GM12878 (cell line): ENCODE measurements at regions not wholly inside any gene's neighbourhood (a gene's known extent, or its start where the extent isn't known, plus 50 kb on each side); places are given as distances from the start of the nearest gene placed in this dataset.

Source experiments
- ATAC-seq: fragments of 200-7000 bp; cut with Tn5 transposase; 3 replicates; pipeline ENCODE4 v1.9.1; 2020; ENCODE audit warnings: mild to moderate bottlenecking, moderate library complexity
- BruUV-seq: library from RNA; stranded (reverse); fragments of 400-500 nt; replicated peaks from 2 replicates; lab custom pipeline; 2021; lab: Mats Ljungman, UMichigan
- CTCF ChIA-PET: fragments of 300-600 bp; sonication (Branson Sonifier 250); formaldehyde crosslinking; extraction: SDS; loops from one replicate; lab custom pipeline; 2021; ENCODE audit warnings: inconsistent platforms; lab: Yijun Ruan, JAX
- POLR2A ChIA-PET: fragments of 350-600 bp; formaldehyde crosslinking; extraction: SDS; loops from one replicate; lab custom pipeline; 2021; ENCODE audit warnings: inconsistent platforms; lab: Charles Lee
- RAD21 ChIA-PET: fragments of 300-600 bp; sonication (Branson Sonifier 250); formaldehyde crosslinking; loops from one replicate; lab custom pipeline; 2023; ENCODE audit warnings: antibody characterized with exemption; ENCODE audit not compliant: unreplicated experiment; lab: Charles Lee
- SMC1A ChIA-PET: fragments of 300-600 bp; sonication (Branson Sonifier 250); formaldehyde crosslinking; loops from one replicate; lab custom pipeline; 2023; ENCODE audit not compliant: unreplicated experiment, uncharacterized antibody; lab: Charles Lee
- DNase-seq: peaks from one replicate; pipeline ENCODE4 v3.0.0-alpha.2; 2011; ENCODE audit warnings: low read depth, low spot score
- FAIRE-seq: peaks from 3 replicates; lab custom pipeline; 2011; peaks lifted over from hg19 to GRCh38; lab: Jason Lieb, UNC
- H2AFZ ChIP-seq: 2 replicates; pipeline ENCODE4 v1.6.0; 2011; ENCODE audit warnings: low read depth, low read length, control low read depth; ENCODE audit not compliant: control insufficient read depth
- H3K27ac ChIP-seq: 2 replicates; pipeline ENCODE4 v1.5.1; 2011; ENCODE audit warnings: control low read depth; ENCODE audit not compliant: control insufficient read depth, insufficient read depth
- H3K27me3 ChIP-seq, 2 experiments: replicated peaks in 1 of 2; 2 replicates each; pipeline versions ENCODE4 v1.6.0 to v1.6.1; 2011; ENCODE audit warnings: low read length in 1 of 2; ENCODE audit not compliant: control insufficient read depth in 2 of 2, insufficient read depth in 2 of 2
- H3K36me3 ChIP-seq, 2 experiments: 2 replicates each; pipeline ENCODE4 v1.5.1; 2011; ENCODE audit warnings: low read length in 1 of 2; ENCODE audit not compliant: control insufficient read depth in 2 of 2, insufficient read depth in 2 of 2
- H3K4me1 ChIP-seq: 2 replicates; pipeline ENCODE4 v1.6.1; 2011; ENCODE audit warnings: mild to moderate bottlenecking, low read length, moderate library complexity, mixed read lengths; ENCODE audit not compliant: control insufficient read depth, insufficient read depth
- H3K4me2 ChIP-seq: 2 replicates; pipeline ENCODE4 v1.6.0; 2011; ENCODE audit warnings: control low read depth; ENCODE audit not compliant: control insufficient read depth, insufficient read depth
- H3K4me3 ChIP-seq: fragments of 200-600 bp; sonication (generic); 2 replicates; pipeline ENCODE4 v1.5.1; 2016
- H3K79me2 ChIP-seq: 2 replicates; pipeline ENCODE4 v1.6.0; 2011; ENCODE audit warnings: low read length; ENCODE audit not compliant: control insufficient read depth, insufficient read depth
- H3K9ac ChIP-seq: 2 replicates; pipeline ENCODE4 v1.8.0; 2011; ENCODE audit warnings: low read length, control low read depth, mixed read lengths; ENCODE audit not compliant: control insufficient read depth, insufficient read depth
- H3K9me3 ChIP-seq: replicated peaks from 3 replicates; pipeline ENCODE4 v1.5.1; 2011; ENCODE audit warnings: mild to moderate bottlenecking, low read length; ENCODE audit not compliant: control insufficient read depth, insufficient read depth
- H4K20me1 ChIP-seq: 2 replicates; pipeline ENCODE4 v1.6.0; 2011; ENCODE audit not compliant: control insufficient read depth, insufficient read depth
- CEBPZ ChIP-seq: fragments of 150-350 bp; IDR thresholded peaks from 2 replicates; pipeline ENCODE4 v1.6.1; 2016; ENCODE audit warnings: low read depth, low read length
- CHD2 ChIP-seq: IDR thresholded peaks from 2 replicates; pipeline ENCODE4 v1.6.1; 2011; ENCODE audit warnings: low read depth, low read length, improper control_type of control experiment, borderline replicate concordance
- EGR1 ChIP-seq, 2 experiments: IDR thresholded peaks; 1 replicate in 1 of 2; 2 replicates in 1 of 2; pipeline ENCODE4 v1.6.1; 2011 to 2012; ENCODE audit warnings: low read depth in 2 of 2, low read length in 2 of 2, borderline replicate concordance in 1 of 2, mild to moderate bottlenecking in 1 of 2, moderate library complexity in 1 of 2
- EP300 ChIP-seq, 2 experiments: fragments of 150-350 bp in 1 of 2; IDR thresholded peaks; 2 replicates each; pipeline ENCODE4 v1.6.1; 2011 to 2012; ENCODE audit warnings: low read depth in 2 of 2, low read length in 2 of 2, borderline replicate concordance in 1 of 2, improper control_type of control experiment in 1 of 2, inconsistent platforms in 1 of 2; ENCODE audit not compliant: control insufficient read depth in 1 of 2
- HCFC1 ChIP-seq: fragments of 150-350 bp; IDR thresholded peaks from 2 replicates; pipeline ENCODE4 v1.6.1; 2014; ENCODE audit warnings: low read length
- HDGF ChIP-seq: fragments of 450-650 bp; IDR thresholded peaks from 2 replicates; pipeline ENCODE4 v1.6.1; 2016; ENCODE audit warnings: antibody characterized with exemption
- HSF1 ChIP-seq: fragments of 150-350 bp; IDR thresholded peaks from 2 replicates; pipeline ENCODE4 v1.6.1; 2014; ENCODE audit warnings: mild to moderate bottlenecking, low read depth, low read length
- IKZF2 ChIP-seq, 2 experiments: fragments of 450-650 bp; IDR thresholded peaks; 2 replicates each; pipeline ENCODE4 v1.6.1; 2017; ENCODE audit warnings: mild to moderate bottlenecking in 2 of 2, moderate library complexity in 2 of 2
- JUNB ChIP-seq: IDR thresholded peaks from 2 replicates; pipeline ENCODE4 v1.6.1; 2016; ENCODE audit warnings: antibody characterized with exemption, mild to moderate bottlenecking
- NBN ChIP-seq: fragments of 450-650 bp; IDR thresholded peaks from 2 replicates; pipeline ENCODE4 v1.6.1; 2016
- PML ChIP-seq: IDR thresholded peaks from 2 replicates; pipeline ENCODE4 v1.6.1; 2012; ENCODE audit warnings: low read length, inconsistent platforms
- RUNX3 ChIP-seq: IDR thresholded peaks from 2 replicates; pipeline ENCODE4 v1.6.1; 2012; ENCODE audit warnings: low read length, inconsistent platforms
- SMAD5 ChIP-seq: IDR thresholded peaks from 2 replicates; pipeline ENCODE4 v1.6.1; 2016; ENCODE audit warnings: antibody characterized with exemption, low read depth
- SP1 ChIP-seq: IDR thresholded peaks from one replicate; pipeline ENCODE4 v1.6.1; 2011; ENCODE audit warnings: low read depth, low read length
- ZSCAN29 ChIP-seq: fragments of 450-650 bp; IDR thresholded peaks from 2 replicates; pipeline ENCODE4 v1.6.1; 2017; ENCODE audit warnings: mild to moderate bottlenecking, moderate library complexity
- WGBS: methylation state at CpG from one replicate; pipeline ENCODE4 v1.1.6; 2016; ENCODE audit warnings: low lambda C conversion rate; ENCODE audit not compliant: insufficient replicate concordance, insufficient coverage; ENCODE audit errors: missing lambda C conversion rate; 5-methylcytosine and 5-hydroxymethylcytosine counted together
- in situ Hi-C: fragments of 300-500 bp; cut with MboI; formaldehyde crosslinking; loops from 9 replicates; pipeline ENCODE4 v1.14.3; 2018; ENCODE audit warnings: mixed read lengths
- intact Hi-C: fragments of 100-400 bp; cut with micrococcal nuclease; formaldehyde crosslinking; loops from one replicate; pipeline ENCODE4 v1.14.2; 2022; ENCODE audit not compliant: unreplicated experiment

GRCh38 chr7:153151766-153152165 lies 392.2 kb downstream of the ACTR3B start:
- no peak for TF ChIP-seq CHD2
- FAIRE-seq (no peak), DNase-seq (no peak), ATAC-seq (no peak)
- ChIA-PET POLR2A (no interaction called here), CTCF (no interaction called here), RAD21 (no interaction called here), SMC1A (no interaction called here)
- H3K9ac ChIP-seq: no peak overlapping the region
- no peak overlapping the region for H3K27ac ChIP-seq
- H3K36me3 ChIP-seq: no peaks in the 10 kb centered on the region
- H3K27me3 ChIP-seq: no peaks in the 10 kb centered on the region
- no TSS peak for BruUV-seq
- H4K20me1 ChIP-seq: no peaks in the 10 kb centered on the region
- H3K4me2 ChIP-seq: no peak overlapping the region
- H3K79me2 ChIP-seq: no peaks in the 10 kb centered on the region
- intact Hi-C loops: no loop called here
- H3K4me3 ChIP-seq: no peak overlapping the region
- no peaks in the 10 kb centered on the region for H3K4me1 ChIP-seq
- H2AFZ ChIP-seq: no peak overlapping the region
- WGBS: 15% methylated on average over 7 of the region's 8 CpGs
- in situ Hi-C loops: no loop called here
- no peaks in the 10 kb centered on the region for H3K9me3 ChIP-seq

- Histone ChIP-seq H3K36me3 (no peaks in the 10 kb centered on the region), H2AFZ (no peak overlapping the region), H3K9ac (no peak overlapping the region), H3K9me3 (no peaks in the 10 kb centered on the region), H3K27ac (no peak overlapping the region), H3K79me2 (no peaks in the 10 kb centered on the region), H3K4me2 (no peak overlapping the region), H3K4me3 (no peak overlapping the region), H3K27me3 (no peaks in the 10 kb centered on the region), H3K4me1 (no peaks in the 10 kb centered on the region), H4K20me1 (no peaks in the 10 kb centered on the region)
- SMC1A ChIA-PET: no interaction called here
- CTCF ChIA-PET: no interaction called here
- ATAC-seq (no peak), DNase-seq (no peak), FAIRE-seq (no peak)
- WGBS: 2% methylated on average over 8 of the region's 8 CpGs
- intact Hi-C loops (no loop called here), in situ Hi-C loops (no loop called here)
- RAD21 ChIA-PET: no interaction called here
- POLR2A ChIA-PET: no interaction called here
- BruUV-seq: no TSS peak
- no peak for TF ChIP-seq SMAD5
- TF ChIP-seq EP300 (IDR thresholded peaks at IDR 0.05; ENCODE audit: borderline replicate concordance in 1 of 2, control insufficient read depth in 1 of 2, low read depth in 2 of 2, low read length in 2 of 2): no peak
- TF ChIP-seq CEBPZ: no peak
- TF ChIP-seq NBN: no peak
- TF ChIP-seq ZSCAN29: no peak
- no peak for TF ChIP-seq SP1
- TF ChIP-seq HCFC1: no peak
- no peak for TF ChIP-seq IKZF2 (IDR thresholded peaks at IDR 0.05)
- no peak for TF ChIP-seq JUNB
- no peak for TF ChIP-seq HSF1
- no peak for TF ChIP-seq RUNX3
- no peak for TF ChIP-seq PML
- no peak for TF ChIP-seq HDGF
- no peak for TF ChIP-seq EGR1 (IDR thresholded peaks at IDR 0.05; ENCODE audit: borderline replicate concordance in 1 of 2, low read depth in 2 of 2, low read length in 2 of 2)
Observed at GRCh38 chr7:153152801-153153422, 393.4 kb downstream of the ACTR3B start.
